ENCODE measurements at regions not wholly inside any gene's neighbourhood (a gene's known extent, or its start where the extent isn't known, plus 50 kb on each side); places are given as distances from the start of the nearest gene placed in this dataset. TPM values are rescaled to one million over a fixed set of nuclear protein-coding genes. Genes with fewer than 3 reads are reported as not detected.

Small RNA genes lying in the stretch of these regions (microRNA-seq; reads per million reads assigned to microRNA genes)
- gene MIR6859-1 (not detected), gene MIR6859-2 (not detected)

Data from Right ventricle myocardium superior (tissue), 1 donor.